GM21528 (cell line): ENCODE measurements at regions not wholly inside any gene's neighbourhood (a gene's known extent, or its start where the extent isn't known, plus 50 kb on each side); places are given as distances from the start of the nearest gene placed in this dataset.
"Not testable (repeated sequence)": the region's sequence is repeated elsewhere in the genome, so short reads cannot be mapped to it uniquely, and the experiment has no call there.

ENCODE experiments used
- ATAC-seq: cut with Tn5 transposase; IDR thresholded peaks from one replicate; pipeline ENCODE4 v1.9.1; 2021; ENCODE audit warnings: mild to moderate bottlenecking, moderate library complexity; ENCODE audit not compliant: unreplicated experiment, low FRiP score

DNA sequence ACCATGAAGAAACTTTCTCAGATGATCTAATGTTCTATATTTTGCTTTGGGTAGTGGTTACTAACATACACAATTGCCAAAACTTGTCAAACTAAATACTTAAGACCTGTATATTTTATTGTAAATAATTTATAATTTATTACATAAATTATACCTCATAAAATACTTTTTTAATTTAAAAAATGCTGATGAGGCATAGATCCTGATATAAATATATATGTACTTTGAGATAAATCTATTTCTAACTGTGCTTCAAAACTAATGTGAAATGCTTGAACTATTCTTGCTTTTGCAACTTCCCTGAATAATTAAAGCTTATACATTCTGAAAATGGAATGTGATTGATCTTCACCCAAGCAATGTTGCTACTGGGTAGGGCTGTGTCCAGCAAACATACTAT, 568.8 kb downstream of the INSC start:
- ATAC-seq, result no peak

DNA sequence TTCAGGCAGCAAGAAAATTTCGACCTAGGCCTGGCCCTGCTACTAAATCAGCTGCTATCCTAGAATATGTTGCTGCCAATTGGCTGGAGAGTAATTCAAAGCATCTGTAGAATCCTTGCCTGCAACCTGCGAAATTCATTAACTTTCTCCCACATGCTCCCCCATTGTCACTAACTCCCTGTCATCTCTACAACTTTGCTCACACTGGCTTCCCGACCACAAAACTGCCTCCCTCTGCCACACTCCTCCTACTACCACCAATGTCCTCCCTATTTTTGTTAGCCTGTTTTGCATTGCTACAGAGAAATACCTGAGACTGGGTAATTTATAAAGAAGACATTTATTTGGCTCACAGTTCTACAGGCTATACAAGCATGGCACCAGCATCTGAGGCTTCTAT, 570.6 kb downstream of the INSC start:
- no peak for ATAC-seq

DNA sequence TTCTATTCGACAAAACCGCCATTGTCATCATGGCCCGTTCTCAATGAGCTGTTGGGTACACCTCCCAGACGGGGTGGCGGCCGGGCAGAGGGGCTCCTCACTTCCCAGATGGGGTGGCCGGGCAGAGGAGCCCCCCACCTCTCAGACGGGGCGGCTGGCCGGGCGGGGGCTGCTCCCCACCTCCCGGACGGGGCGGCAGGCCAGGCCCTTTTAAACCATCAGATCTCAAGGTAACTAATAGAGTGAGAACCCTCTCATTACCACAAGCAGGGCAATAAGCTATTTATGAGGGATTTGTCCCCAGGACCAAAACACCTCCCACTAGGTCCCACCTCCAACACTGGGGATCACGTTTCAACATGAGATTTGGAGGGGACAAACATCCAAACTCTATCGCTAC, 571.5 kb downstream of the INSC start:
- ATAC-seq, result not testable (repeated sequence)

DNA sequence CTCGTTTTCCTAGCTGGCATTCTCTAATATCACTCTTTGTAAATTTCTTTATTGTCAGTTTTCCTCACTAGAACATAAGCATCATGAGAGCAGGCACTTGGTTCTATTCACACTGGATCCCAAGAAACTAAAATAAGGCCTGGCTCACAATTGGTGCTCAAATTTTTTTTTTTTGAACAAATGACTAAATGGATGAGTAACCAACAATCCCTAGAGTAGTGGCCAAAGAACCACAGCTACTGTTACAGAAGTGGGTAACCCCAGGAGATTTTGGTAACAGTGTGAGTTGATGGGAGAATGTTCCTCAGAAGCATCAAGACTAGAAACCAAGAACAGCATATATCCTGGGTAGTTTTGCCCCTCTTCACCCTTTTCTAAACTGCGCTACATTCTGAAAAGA, 572.6 kb downstream of the INSC start:
- no peak for ATAC-seq

DNA sequence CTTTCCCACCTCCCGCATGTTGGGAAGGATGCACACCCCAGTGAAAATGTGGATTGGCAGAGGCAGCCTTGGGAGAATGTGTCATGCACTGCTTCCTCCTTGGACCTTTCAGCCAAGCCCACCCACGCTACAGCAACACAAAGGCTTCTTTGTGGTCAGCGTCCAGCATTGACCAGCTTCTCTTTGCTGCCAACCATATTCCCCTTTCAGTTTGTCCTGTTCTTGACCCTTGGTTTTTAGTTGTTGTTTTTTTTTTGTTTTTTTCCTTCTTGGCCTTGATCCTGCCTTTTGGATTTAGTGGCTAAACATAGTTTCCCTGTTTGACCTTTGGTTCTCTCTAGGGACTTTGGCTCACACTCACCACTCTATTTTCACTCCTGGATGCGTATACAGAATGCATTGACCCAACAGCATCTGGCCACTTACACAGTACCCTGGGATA, 573.6 kb downstream of the INSC start:
- ATAC-seq, result no peak

DNA sequence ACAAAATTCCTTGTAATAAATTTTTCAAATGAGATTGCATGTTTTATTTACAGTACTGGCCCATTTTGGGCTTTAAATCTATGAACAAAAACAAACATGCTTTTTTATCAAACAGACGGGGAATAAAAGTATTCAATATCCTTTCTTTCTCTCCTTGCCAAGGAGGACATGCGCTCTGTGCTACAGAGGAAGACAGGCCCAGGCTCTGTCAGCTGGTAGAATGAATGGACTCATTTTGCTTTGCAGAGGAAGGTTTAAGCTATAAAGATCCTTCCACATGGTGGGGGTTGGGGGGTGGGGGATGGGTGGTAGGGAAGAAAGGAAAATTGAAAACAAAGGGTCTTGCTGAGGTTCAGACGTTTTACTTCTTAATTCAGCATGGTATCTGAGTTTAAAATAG, 575.6 kb downstream of the INSC start:
- no peak for ATAC-seq

DNA sequence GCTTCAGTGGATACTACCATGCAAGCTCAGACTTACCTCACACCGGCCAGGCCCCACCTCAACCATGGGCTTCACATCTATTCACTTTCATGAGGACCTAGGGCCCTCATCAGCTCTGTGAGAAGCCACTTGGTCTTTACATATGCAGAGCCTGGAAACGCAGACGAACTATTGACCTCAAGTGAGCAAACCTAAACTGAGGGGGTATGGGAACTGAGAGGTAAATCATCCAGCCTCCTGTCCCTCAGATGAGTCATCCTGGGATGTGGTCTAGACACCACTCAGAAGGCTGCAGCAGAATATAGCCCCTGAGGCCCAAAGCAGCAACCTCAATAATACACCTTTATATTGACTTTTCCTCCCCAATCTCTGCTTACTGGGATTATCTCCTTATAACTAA, 578.0 kb downstream of the INSC start:
- no peak for ATAC-seq

DNA sequence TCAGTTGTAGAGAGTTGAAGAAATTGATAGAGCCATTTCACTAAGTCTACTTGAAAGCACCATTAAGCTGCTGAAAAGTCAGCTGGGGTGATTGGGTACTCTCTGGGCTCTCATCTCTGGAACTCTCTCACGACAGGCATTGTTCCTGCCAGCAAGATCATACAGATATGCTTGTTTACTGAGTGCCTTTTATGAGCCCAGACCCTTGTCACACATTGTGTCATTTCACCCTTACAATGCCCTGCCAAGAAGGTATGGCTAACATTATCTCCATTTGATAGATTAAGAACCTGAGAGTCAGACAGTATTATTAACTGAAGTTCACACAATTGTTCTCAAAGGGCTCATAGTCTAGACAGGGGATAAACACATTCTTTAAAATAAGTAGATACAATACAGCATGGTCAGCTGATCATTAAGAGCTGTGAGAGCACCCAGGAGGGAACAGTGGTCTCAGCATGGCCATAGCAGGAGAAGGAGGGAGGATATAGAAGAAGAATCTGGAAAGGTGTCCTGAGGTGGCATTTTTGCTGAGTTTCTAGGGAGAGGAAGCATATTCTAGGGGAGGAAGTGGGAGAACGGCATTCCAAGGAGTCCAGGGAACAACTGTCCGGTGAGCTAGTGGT, 580.5 kb downstream of the INSC start:
- no peak for ATAC-seq

DNA sequence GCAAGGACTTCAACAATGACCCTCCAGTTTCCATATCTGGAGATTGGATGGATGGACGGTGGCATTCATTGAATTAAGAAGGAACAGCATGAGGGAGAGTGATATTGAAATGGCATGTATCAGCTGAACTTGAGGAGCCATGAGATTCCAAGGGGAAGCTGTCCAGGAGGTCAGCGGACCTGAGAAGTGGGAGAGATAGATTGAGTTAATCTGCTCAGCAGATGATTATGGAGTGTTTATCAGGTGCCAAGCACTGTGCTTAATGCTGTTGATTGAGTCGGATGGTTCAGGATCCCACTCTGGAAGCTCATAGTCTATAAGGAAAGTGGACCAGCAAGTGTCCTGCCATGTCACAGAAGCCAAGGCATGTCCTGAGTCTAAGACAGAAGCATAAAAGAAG, 581.3 kb downstream of the INSC start:
- no peak for ATAC-seq

DNA sequence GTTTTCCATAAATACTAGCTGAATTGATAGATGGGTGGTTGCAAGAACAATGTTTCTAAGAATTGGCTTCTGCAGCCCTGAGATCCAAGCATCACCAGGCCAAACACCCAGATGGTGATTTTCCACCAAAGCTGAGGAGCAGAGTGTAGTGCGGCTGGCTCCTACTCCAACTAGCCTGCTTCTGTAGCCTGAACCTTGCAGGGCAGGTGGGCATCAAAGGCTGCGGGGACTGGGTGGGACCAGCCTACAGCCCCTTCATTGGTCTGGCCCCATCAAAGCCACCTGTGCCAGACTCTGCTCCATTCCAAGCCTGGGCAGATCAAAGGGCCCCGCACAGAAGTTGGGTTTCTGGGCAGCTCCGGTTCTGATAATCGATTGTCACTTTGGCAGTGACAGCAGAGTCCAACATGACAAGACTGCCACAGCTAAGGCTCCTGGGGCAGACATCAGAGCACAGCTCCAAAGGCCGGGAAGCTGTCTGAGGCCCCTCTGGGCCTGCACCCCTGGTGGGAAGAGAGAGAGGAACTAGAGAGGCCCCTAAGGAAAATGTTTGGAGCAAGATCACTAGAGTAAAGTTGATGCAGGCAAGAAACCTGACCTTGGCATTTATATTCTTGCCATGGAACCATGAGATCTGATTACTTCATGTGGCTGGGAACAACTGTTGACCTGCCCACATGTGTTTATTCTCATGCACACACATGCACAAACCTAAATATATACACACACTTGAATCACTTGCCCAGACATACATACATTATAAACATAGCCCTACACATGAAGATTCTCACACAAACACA, 582.9 kb downstream of the INSC start:
- ATAC-seq, result no peak

DNA sequence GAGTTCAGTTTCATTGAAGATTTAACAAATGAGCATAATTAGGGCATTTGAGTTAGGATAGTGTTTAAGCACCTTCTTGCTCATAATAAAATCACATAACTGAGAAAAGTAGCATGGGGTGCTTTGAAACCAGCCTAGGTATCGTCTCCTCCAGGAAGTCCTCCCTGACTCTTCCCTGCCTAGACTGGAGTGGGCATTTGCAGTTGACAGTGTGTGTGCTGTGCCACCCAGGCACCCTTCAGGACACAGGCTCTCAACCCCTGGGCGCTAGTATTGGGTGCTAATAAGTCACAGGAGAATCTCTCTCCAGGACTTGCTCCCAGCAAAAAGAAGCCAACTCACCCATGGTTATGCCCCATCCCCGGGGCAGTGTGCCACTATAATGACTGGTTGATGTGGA, 584.1 kb downstream of the INSC start:
- no peak for ATAC-seq

DNA sequence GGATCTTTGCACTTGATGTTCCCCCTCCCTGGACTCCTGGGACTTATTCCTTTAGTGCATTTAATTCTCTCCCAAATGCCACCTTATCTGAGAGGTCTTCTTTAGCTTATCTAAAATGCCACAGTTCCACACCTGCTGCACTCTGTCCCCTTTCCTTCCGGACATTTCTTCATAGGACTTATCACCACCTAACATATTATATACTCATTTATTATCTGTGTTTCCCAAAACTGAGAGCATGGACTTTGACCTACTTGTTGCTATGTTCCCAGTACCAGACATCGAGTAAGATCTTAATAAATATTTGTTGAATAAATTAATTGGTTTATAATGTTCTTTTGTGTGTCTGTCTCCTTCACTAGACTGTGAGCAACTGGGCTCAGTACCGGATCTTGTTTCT, 585.3 kb downstream of the INSC start:
- ATAC-seq, result no peak

DNA sequence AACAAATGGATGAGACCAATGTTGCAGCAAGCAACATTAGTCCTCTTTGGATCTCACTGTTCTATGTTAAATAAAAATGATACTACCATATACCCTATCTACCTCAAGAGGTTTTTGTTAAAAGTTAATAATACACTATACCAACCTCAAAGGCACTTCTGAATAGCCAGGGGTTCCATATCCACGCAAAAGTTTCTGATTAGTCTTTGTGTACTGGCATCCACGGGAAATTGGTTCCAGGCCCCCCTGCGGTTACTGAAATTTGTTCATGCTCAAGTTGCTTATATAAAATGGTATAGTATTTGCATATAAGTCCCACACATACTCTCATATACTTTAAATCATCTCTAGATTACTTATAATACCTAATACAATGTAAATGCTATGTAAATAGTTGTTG, 585.7 kb downstream of the INSC start:
- ATAC-seq, result no peak

DNA sequence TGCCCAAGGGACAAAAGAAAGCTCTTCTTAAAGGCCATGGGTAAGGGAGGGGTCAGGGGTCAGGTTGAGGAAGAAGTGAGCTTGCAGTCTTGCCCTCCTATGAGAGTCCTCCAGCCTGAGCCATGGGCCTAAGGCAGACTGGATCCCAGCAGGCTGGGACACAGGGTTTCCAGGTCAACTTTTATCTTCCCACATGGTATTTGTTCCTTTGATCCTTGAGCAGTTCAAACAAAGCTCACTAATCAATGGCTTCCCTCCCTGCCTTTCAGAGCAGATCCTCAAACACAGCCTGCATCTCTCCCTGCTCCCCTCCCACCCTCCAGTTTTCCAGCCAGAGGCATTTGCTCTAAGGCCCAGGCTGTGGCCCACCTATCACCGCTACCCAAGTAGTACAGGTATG, 589.3 kb downstream of the INSC start:
- no peak for ATAC-seq

DNA sequence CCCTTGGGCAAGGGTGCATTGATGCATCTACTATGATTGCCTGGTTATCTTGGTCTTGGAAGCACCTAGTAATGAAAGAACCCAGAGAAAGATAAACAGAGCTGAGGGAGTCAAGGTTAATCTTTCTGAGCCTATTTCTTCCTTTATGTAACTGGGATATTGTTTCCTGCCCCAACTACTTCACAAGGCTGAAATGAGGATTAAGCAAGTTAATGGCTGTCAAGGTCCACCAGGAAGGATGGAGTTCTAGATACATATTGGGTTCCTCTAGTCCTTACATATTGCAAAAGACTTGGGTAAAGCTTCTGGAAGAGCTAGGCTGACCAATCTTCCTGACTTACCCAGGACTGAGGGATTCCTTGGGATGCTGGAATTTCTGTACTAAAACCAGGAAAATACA, 589.8 kb downstream of the INSC start:
- ATAC-seq, result no peak

DNA sequence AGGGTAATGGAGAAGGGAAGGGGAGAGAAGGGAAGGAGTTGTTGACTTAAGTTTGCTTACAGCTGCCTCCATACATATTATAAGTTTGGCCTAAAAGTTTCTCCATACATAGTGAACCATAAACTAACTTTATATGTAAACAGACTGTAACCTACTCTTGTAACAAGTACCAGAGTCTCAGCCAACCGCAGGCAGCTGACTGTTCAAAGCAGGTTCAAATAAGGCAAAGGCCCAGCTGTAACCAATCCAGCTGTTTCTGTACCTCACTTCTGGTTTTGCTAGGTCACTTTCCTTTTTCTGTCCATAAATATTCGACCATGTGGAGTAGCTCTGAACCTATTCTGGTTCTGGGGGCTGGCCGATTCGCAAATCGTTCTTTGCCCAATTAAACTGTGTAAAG, 591.2 kb downstream of the INSC start:
- ATAC-seq, result no peak

DNA sequence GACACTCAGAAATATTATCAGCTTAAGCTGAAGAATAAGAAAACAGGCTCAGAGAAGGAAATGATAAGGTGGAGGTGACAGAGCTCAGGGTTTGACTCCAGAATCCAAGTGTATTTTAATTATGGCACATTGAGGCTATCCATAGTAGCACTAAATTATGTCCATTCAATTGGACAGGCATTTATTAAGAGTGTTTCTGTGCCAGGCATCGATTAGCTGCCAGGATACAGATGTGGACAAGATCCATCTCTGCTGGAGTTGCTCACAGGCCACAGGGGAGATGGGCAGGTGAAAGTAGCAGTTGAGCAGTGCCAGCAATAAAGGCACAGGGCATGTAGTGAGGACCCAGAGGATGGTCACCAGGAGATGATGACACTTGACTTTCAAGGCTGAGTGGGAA, 592.5 kb downstream of the INSC start:
- ATAC-seq, result no peak

DNA sequence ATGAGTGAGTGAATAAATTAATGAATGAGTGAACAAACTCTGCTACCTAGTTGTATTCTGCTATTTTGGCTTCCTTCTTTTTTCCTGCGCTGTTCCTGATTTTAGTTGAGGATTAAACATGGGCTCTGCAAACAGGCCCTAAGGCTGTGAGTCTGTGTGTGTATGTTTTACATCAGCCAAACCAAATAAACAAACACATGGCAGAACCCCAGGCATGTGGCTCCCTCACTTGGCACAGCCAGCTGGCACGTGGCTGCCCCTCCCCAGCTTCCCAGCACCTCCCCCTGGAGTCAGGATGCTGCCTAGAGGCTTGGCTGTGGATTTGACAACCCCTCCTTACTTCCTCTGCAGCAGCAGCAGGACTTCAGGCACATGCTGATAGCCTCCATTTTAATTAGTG, 593.2 kb downstream of the INSC start:
- no peak for ATAC-seq

DNA sequence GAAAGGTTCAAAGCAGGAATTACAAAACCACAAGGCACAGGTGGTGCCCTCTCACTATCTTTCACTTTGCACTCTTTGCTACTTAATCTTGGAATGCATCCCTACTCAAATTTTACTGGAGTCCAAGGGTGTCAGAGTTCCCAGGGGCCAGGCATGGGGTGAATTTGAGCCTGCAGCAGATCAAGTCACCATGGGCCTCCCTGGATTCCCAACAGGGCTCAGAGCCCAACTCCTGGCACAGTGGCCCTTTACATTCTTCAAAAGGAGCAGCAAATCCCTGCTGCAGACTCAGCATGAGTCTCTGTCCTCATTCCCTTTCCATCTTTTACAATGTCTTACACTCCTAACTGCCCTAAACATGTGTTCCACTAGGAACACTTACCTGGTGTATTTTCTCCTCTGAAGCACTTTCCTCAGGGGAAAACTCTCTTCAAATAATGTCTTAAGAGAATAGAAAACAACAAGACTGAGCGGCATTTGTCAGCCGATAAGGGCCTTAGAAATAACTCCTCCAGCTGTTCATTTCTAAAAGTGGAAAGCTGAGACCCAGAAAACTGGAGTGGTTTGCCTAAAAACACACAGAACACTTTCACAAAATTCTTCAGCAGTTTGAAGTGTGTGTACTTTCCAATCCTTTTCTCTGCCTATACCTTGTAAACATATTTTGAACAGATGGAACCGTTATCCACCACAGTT, 596.0 kb downstream of the INSC start:
- no peak for ATAC-seq

DNA sequence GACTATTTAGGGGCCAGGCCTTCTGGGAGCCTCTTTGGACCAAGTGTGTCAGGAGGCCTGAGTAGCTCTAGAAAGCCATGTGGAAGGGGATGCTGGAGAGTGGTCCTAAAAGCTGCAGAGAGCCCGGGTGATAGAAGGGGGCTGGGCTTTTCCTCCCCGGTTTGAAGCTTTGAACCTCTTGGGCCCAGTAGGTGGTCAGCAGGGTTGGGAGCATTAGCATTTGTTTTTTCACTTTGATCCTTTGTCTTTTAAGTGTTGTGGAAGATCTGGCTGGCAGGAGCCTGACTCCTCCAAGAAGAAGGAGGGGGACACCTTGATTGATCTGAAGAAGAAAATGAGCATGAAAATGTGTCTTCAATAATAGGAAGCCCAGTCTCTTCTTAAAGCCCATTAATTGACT, 596.6 kb downstream of the INSC start:
- ATAC-seq, result no peak

DNA sequence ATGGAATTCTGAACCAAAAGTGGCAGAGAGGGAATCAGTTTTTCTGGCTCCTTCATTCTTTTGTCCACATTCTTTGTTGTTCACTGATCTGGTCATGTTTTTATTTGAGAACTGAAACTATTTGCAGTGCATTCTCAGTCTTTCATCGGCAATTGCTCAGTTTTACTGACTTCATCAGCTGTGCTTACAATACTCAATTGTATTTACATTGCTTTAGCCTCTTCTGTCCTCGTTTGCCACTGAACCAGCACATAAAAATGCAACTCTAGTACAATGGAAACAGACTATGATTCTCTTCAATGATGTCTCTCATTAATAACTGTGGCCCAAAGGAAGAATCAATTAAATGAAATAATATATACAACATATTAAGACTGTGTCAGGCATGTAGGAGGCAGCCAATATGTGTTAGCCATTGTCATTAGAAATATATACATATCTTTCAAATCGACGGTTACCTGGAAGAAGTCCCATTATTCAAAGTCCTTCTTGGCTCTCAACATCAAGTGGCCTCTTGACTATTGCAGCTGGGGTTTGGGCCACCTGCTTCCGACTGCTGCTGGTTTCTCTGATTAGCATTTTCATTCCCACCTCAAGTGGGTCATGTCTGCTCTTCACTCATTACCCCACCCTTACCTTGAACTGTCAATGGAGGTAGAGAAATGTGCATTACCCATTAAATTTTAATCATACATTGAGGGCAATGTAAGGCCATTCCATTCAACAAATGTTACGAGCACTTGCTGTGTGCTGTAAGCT, 600.1 kb downstream of the INSC start:
- no peak for ATAC-seq
